ENCODE measurements at regions not wholly inside any gene's neighbourhood (a gene's known extent, or its start where the extent isn't known, plus 50 kb on each side); places are given as distances from the start of the nearest gene placed in this dataset.
A peak's percentile ranks its signal among the peaks of the same experiment; 100 is the strongest.

- Histone ChIP-seq H3K27ac (ENCODE audit: low read length) (0 out of 2 replicates have a peak overlapping the region, but pooled peaks have one; percentile 0), H3K9me3 (ENCODE audit: low read length) (no peaks in the 10 kb centered on the region), H3K4me3 (ENCODE audit: low read length) (no peak overlapping the region), H4K20me1 (ENCODE audit: low read length) (no peaks in the 10 kb centered on the region), H3K27me3 (ENCODE audit: low read length) (no peaks in the 10 kb centered on the region), H3K9me2 (replicated peaks; ENCODE audit: low read length) (no peaks in the 10 kb centered on the region), H3K4me1 (ENCODE audit: insufficient read depth, low read length) (peaks cover 26% of the 10 kb centered on the region), H2AFZ (ENCODE audit: low read length) (no peak overlapping the region), H3F3A (ENCODE audit: low read length, unreplicated experiment) (no peaks in the 10 kb centered on the region), H3K9ac (ENCODE audit: low read length) (peak overlapping the region; percentile 3; the same call in 1 of the 2 replicates), H3K4me2 (ENCODE audit: low read length) (peak overlapping the region; percentile 49), H3K79me2 (ENCODE audit: low read length) (no peaks in the 10 kb centered on the region), H3K36me3 (ENCODE audit: low read depth, low read length) (no peaks in the 10 kb centered on the region; the same call in 1 of the 2 replicates)
- no peak for TF ChIP-seq EZH2phosphoT487 (IDR thresholded peaks at IDR 0.05; ENCODE audit: borderline replicate concordance, low read length)
- TF ChIP-seq CTCF (conservative IDR thresholded peaks at IDR 0.05; ENCODE audit: low read depth, low read length) = peak; percentile 94
- ATAC-seq (peak; percentile 87), DNase-seq (peak; percentile 87)
- POLR2A ChIA-PET (ENCODE audit: unreplicated experiment) = interaction anchor here (0.6 kb wide), 1 partner anchor 24 kb away, joined by 3 read pairs; no protein-coding TSS in a partner anchor
- intact Hi-C loops (cut with micrococcal nuclease) = loop anchor here (1.0 to 5.0 kb wide), 9 partner anchors 18 to 326 kb away; no protein-coding TSS in a partner anchor
- CTCF ChIA-PET = interaction anchor here (0.6 to 2.0 kb wide), 10 partner anchors 13 to 1042 kb away, joined by 3 to 12 read pairs (median 4); no protein-coding TSS in a partner anchor
- BruUV-seq (replicated peaks) = no TSS peak
These were observed 1158.4 kb upstream of the TMEM132C start for GRCh38 chr12:127108360-127109215.

- no peak overlapping the region for H3K4me3 ChIP-seq (ENCODE audit: low read length)
- no peaks in the 10 kb centered on the region for H3K36me3 ChIP-seq (ENCODE audit: low read depth, low read length)
- no peaks in the 10 kb centered on the region for H3F3A ChIP-seq (ENCODE audit: low read length, unreplicated experiment)
- DNase-seq = no peak
- no TSS peak for BruUV-seq (replicated peaks)
- no peaks in the 10 kb centered on the region for H3K9me2 ChIP-seq (replicated peaks; ENCODE audit: low read length)
- ATAC-seq = no peak
- no peak overlapping the region for H3K27ac ChIP-seq (ENCODE audit: low read length)
- no peaks in the 10 kb centered on the region for H3K9me3 ChIP-seq (ENCODE audit: low read length)
- POLR2A ChIA-PET (ENCODE audit: unreplicated experiment) = no interaction called here
- no peaks in the 10 kb centered on the region for H3K79me2 ChIP-seq (ENCODE audit: low read length)
- H2AFZ ChIP-seq (ENCODE audit: low read length) = no peak overlapping the region
- intact Hi-C loops (cut with micrococcal nuclease) = no loop called here
- no peak overlapping the region for H3K9ac ChIP-seq (ENCODE audit: low read length)
- H3K4me2 ChIP-seq (ENCODE audit: low read length) = no peak overlapping the region
- H3K4me1 ChIP-seq (ENCODE audit: insufficient read depth, low read length) = peaks cover 12% of the 10 kb centered on the region
- TF ChIP-seq CTCF (conservative IDR thresholded peaks at IDR 0.05; ENCODE audit: low read depth, low read length) (no peak), EZH2phosphoT487 (IDR thresholded peaks at IDR 0.05; ENCODE audit: borderline replicate concordance, low read length) (no peak), EZH2 (IDR thresholded peaks at IDR 0.05; ENCODE audit: low read length, unreplicated experiment) (no peak)
- no peaks in the 10 kb centered on the region for H4K20me1 ChIP-seq (ENCODE audit: low read length)
- no peaks in the 10 kb centered on the region for H3K27me3 ChIP-seq (ENCODE audit: low read length)
- CTCF ChIA-PET = no interaction called here
These were observed 1153.0 kb upstream of the TMEM132C start for GRCh38 chr12:127113945-127114344.

Measured in PC-3 (cell line).